AG04449 (cell line): ENCODE measurements at regions not wholly inside any gene's neighbourhood (a gene's known extent, or its start where the extent isn't known, plus 50 kb on each side); places are given as distances from the start of the nearest gene placed in this dataset.

Source experiments
- CTCF ChIA-PET: fragments of 350-600 bp; formaldehyde crosslinking; extraction: SDS; loops from one replicate; lab custom pipeline; 2021; ENCODE audit warnings: antibody characterized with exemption; lab: Yijun Ruan, JAX
- POLR2A ChIA-PET: fragments of 400-600, 350-600 bp; formaldehyde crosslinking; extraction: SDS; loops from one replicate; lab custom pipeline; 2020; ENCODE audit warnings: antibody characterized with exemption, inconsistent platforms; lab: Yijun Ruan, JAX
- DNase-seq: peaks from one replicate; pipeline ENCODE4 v3.0.0-alpha.2; 2010; ENCODE audit warnings: low read depth, low spot score
- H3K4me3 ChIP-seq: 2 replicates; pipeline ENCODE4 v1.5.1; 2011; ENCODE audit warnings: low read depth, mild to moderate bottlenecking, control low read depth, low read length
- TF ChIP-seq, protein P1 (sequence below): IDR thresholded peaks from one replicate; pipeline ENCODE4 v1.5.1; 2011; ENCODE audit warnings: mild to moderate bottlenecking, moderate library complexity, low read length, control low read depth, inconsistent platforms; ENCODE audit not compliant: insufficient read depth; ENCODE audit errors: missing control alignments

DNA sequence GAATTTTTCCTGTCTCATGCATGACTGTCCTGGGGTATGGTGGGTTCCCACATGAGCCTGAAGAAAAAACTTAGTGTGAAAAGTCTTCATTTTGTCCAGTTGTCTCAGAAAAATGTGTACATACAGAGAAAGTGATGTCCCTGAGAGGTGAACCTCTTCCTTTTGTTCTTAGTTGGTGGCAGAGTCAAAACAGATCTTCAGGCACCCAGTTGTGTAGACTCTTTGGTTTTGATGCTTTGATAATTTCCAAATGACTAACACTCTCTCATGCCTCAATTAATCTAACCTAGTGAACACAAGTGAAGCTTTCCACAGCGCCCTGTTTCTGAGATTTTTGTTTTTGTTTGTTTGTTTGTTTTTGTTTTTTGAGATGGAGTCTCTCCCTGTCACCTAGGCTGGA, 273.5 kb downstream of the PIK3C3 start:
- CTCF ChIA-PET: no interaction called here
- TF ChIP-seq, protein P1, sequence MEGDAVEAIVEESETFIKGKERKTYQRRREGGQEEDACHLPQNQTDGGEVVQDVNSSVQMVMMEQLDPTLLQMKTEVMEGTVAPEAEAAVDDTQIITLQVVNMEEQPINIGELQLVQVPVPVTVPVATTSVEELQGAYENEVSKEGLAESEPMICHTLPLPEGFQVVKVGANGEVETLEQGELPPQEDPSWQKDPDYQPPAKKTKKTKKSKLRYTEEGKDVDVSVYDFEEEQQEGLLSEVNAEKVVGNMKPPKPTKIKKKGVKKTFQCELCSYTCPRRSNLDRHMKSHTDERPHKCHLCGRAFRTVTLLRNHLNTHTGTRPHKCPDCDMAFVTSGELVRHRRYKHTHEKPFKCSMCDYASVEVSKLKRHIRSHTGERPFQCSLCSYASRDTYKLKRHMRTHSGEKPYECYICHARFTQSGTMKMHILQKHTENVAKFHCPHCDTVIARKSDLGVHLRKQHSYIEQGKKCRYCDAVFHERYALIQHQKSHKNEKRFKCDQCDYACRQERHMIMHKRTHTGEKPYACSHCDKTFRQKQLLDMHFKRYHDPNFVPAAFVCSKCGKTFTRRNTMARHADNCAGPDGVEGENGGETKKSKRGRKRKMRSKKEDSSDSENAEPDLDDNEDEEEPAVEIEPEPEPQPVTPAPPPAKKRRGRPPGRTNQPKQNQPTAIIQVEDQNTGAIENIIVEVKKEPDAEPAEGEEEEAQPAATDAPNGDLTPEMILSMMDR: no peak
- H3K4me3 ChIP-seq: no peak overlapping the region
- POLR2A ChIA-PET: no interaction called here
- no peak for DNase-seq

DNA sequence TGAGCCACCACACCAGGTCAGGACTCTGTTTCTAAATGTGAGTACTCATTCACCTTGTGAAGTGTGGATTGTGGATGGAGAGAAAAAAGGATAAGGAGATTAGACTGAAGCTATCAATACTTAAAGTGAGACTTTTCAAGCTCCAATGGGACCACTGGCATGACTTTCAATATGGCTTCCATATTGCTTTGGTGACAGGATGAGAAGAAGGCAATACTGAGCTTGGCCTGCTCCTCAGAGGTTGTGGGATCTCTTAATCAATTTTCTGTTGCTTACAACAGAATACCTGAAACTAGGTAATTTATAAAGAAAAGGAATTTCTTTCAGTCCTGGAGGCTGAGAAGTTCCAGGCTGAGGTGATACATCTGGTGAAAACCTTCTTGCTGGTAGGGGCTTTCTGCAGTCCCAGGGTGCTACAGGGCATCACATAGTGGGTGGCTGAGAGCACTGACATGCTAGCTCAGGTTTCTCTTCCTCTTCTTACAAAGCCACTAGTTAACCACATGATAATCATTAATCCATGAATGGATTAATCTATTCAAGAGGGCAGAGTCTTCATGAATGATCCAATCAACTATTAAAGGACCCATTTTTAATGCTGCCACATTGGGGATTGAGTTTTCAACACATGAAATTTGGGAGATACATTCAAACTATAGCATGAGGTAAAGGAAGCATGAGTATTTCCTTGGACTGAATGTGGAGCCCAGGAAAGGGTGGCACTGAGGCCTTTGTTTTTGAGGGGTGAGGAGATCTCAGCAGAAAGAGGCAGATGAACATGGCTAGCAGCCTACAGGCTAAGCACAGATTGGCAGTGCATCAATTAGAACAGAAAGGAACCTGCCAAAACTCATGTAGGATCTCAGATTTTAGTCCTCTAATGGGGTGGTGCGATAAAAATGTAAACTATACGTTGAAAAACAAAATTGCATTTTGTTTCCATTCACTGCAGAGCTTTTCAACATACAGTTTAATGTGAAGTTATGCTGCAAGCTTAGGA, 274.5 kb downstream of the PIK3C3 start:
- H3K4me3 ChIP-seq: no peak overlapping the region
- DNase-seq: no peak
- TF ChIP-seq, protein P1: no peak
- ChIA-PET CTCF (no interaction called here), POLR2A (no interaction called here)

DNA sequence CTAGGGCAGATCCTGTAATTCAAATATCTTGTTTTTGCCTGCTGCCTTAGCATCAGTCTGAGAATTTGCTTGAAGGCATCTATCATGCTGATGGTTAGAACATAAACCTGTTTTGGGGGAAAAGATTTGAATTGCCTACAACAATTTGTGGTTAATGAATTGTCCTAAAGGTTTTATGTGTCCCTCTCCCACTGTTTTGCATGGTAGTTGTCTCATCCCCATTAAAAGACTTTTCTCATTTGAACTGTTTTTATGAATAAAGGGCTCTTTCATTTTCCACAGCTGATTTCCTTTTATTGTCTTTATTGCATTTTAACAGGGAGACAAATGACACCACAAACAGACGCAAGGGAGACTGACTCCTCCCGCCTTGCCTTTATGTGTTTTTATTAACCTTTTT, 275.6 kb downstream of the PIK3C3 start:
- CTCF ChIA-PET: no interaction called here
- POLR2A ChIA-PET: no interaction called here
- TF ChIP-seq, protein P1: no peak
- DNase-seq: no peak
- no peak overlapping the region for H3K4me3 ChIP-seq

DNA sequence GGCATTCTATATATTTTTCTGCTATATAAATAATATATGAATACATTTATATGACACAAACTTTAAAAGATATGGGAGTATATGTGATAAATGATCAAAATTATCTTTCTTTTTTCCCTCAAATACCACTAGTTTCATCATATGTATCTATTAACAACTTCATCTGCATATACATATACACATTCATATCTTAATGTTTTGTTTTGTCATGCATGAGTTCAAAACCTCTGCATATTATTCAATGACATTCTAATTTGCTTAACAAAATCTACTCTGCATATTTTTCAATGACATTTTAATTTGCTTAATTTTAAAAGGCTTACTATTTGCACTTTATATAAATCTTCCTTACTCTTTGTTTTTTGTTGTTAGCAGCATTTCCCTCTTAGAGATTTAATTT, 276.2 kb downstream of the PIK3C3 start:
- POLR2A ChIA-PET: no interaction called here
- no peak overlapping the region for H3K4me3 ChIP-seq
- TF ChIP-seq, protein P1: no peak
- CTCF ChIA-PET: no interaction called here
- DNase-seq: no peak

DNA sequence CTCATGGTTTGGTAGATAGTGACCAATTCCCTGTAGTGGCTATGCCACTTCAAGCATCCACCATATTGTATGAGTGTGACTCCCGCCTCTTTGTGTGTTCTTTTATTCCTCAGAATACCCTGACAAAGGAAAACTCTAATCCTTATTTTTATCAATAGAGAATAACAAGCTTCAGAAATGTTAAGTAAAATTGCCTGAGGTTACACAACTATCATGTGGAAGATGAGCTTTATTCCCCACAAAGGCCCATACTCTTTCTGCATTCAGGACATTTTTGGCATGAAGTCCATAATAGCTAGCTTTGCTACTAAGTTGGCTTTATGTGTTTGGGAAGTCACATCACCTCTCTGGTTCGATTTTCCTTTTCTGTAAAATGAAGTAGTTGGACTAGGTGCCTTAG, 276.8 kb downstream of the PIK3C3 start:
- ChIA-PET CTCF (no interaction called here), POLR2A (no interaction called here)
- DNase-seq: no peak
- no peak overlapping the region for H3K4me3 ChIP-seq
- TF ChIP-seq, protein P1: no peak

DNA sequence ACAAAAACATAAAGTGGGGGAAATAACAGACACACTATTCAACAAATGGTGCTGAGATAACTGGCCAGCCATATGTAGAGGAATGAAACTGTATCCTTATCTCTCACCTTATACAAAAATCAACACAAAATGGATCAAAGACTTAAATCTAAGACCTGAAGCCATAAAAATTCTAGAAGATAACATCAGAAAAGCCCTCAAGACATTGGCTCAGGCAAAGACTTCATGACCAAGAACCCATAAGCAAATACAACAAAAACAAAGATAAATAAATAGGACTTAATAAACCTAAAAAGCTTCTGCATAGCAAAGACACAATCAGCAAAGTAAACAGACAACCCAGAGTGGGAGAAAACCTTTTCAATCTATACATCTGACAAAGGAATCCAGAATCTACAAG, 278.9 kb downstream of the PIK3C3 start:
- POLR2A ChIA-PET: no interaction called here
- CTCF ChIA-PET: no interaction called here
- TF ChIP-seq, protein P1: no peak

More for the DNA sequence above, 278.9 kb downstream of the PIK3C3 start:
- no peak for DNase-seq
- H3K4me3 ChIP-seq: no peak overlapping the region
